ENCODE measurements at regions not wholly inside any gene's neighbourhood (a gene's known extent, or its start where the extent isn't known, plus 50 kb on each side); places are given as distances from the start of the nearest gene placed in this dataset.
"Not testable (repeated sequence)": the region's sequence is repeated elsewhere in the genome, so short reads cannot be mapped to it uniquely, and the experiment has no call there.

GRCh38 chr11:38710262-38710661 lies 2112.2 kb upstream of the RAG2 start:
- no peak for DNase-seq

- DNase-seq = no peak
These were observed 2102.1 kb upstream of the RAG2 start for GRCh38 chr11:38700111-38700510.

- DNase-seq = no peak
These were observed 2095.3 kb upstream of the RAG2 start for GRCh38 chr11:38693306-38693705.

- not testable (repeated sequence) for DNase-seq
These were observed 2092.2 kb upstream of the RAG2 start for GRCh38 chr11:38690211-38690610.

GRCh38 chr11:38687008-38687407 lies 2089.0 kb upstream of the RAG2 start:
- no peak for DNase-seq

GRCh38 chr11:38683484-38683883 lies 2085.4 kb upstream of the RAG2 start:
- DNase-seq = no peak

GRCh38 chr11:38680746-38681145 lies 2082.7 kb upstream of the RAG2 start:
- DNase-seq = no peak

GRCh38 chr11:38680166-38680565 lies 2082.1 kb upstream of the RAG2 start:
- no peak for DNase-seq

GRCh38 chr11:38672445-38672844 lies 2074.4 kb upstream of the RAG2 start:
- DNase-seq = no peak

- no peak for DNase-seq
These were observed 2069.3 kb upstream of the RAG2 start for GRCh38 chr11:38667359-38667758.

- no peak for DNase-seq
These were observed 2050.6 kb upstream of the RAG2 start for GRCh38 chr11:38648604-38649003.

- no peak for DNase-seq
These were observed 2048.3 kb upstream of the RAG2 start for GRCh38 chr11:38646382-38646781.

GRCh38 chr11:38640854-38641253 lies 2042.8 kb upstream of the RAG2 start:
- DNase-seq = no peak

- no peak for DNase-seq
These were observed 2014.7 kb upstream of the RAG2 start for GRCh38 chr11:38612701-38613100.

GRCh38 chr11:38601371-38601770 lies 2003.3 kb upstream of the RAG2 start:
- DNase-seq = not testable (repeated sequence)

- no peak for DNase-seq
These were observed 2000.4 kb upstream of the RAG2 start for GRCh38 chr11:38598418-38598817.

- not testable (repeated sequence) for DNase-seq
These were observed 1997.5 kb upstream of the RAG2 start for GRCh38 chr11:38595359-38596016.

GRCh38 chr11:38594895-38595294 lies 1996.9 kb upstream of the RAG2 start:
- DNase-seq = no peak

GRCh38 chr11:38593649-38594048 lies 1995.6 kb upstream of the RAG2 start:
- no peak for DNase-seq

GRCh38 chr11:38582756-38583155 lies 1984.7 kb upstream of the RAG2 start:
- no peak for DNase-seq

- DNase-seq = no peak
These were observed 1984.1 kb upstream of the RAG2 start for GRCh38 chr11:38582151-38582550.

- DNase-seq = no peak
These were observed 1979.7 kb upstream of the RAG2 start for GRCh38 chr11:38577769-38578168.

- no peak for DNase-seq
These were observed 1964.5 kb upstream of the RAG2 start for GRCh38 chr11:38562562-38562961.

- no peak for DNase-seq
These were observed 1955.1 kb upstream of the RAG2 start for GRCh38 chr11:38553148-38553547.

- DNase-seq = no peak
These were observed 1949.4 kb upstream of the RAG2 start for GRCh38 chr11:38547462-38547861.
